ENCODE measurements at regions not wholly inside any gene's neighbourhood (a gene's known extent, or its start where the extent isn't known, plus 50 kb on each side); places are given as distances from the start of the nearest gene placed in this dataset.
"Not testable (repeated sequence)": the region's sequence is repeated elsewhere in the genome, so short reads cannot be mapped to it uniquely, and the experiment has no call there.

- no peak for DNase-seq
Measured at GRCh38 chr2:4053769-4054493, 350.6 kb downstream of the DCDC2C start.

GRCh38 chr2:4066217-4066616, 362.8 kb downstream of the DCDC2C start:
- no peak for DNase-seq

- no peak for DNase-seq
Measured at GRCh38 chr2:4073026-4073569, 369.7 kb downstream of the DCDC2C start.

- DNase-seq, result no peak
Measured at GRCh38 chr2:4077017-4077416, 373.6 kb downstream of the DCDC2C start.

GRCh38 chr2:4085186-4085585, 381.8 kb downstream of the DCDC2C start:
- no peak for DNase-seq

GRCh38 chr2:4090668-4091630, 387.6 kb downstream of the DCDC2C start:
- no peak for DNase-seq

- DNase-seq, result no peak
Measured at GRCh38 chr2:4091869-4092268, 388.5 kb downstream of the DCDC2C start.

GRCh38 chr2:4094743-4095142, 391.4 kb downstream of the DCDC2C start:
- DNase-seq, result no peak

- no peak for DNase-seq
Measured at GRCh38 chr2:4096978-4097766, 393.8 kb downstream of the DCDC2C start.

GRCh38 chr2:4098137-4098536, 394.8 kb downstream of the DCDC2C start:
- DNase-seq, result no peak

GRCh38 chr2:4101936-4102335, 398.6 kb downstream of the DCDC2C start:
- no peak for DNase-seq

- DNase-seq, result no peak
Measured at GRCh38 chr2:4107179-4107578, 403.8 kb downstream of the DCDC2C start.

GRCh38 chr2:4110273-4110672, 406.9 kb downstream of the DCDC2C start:
- DNase-seq, result no peak

- DNase-seq, result not testable (repeated sequence)
Measured at GRCh38 chr2:4115435-4115834, 412.1 kb downstream of the DCDC2C start.

GRCh38 chr2:4122726-4123125, 419.4 kb downstream of the DCDC2C start:
- no peak for DNase-seq

GRCh38 chr2:4130651-4131050, 427.3 kb downstream of the DCDC2C start:
- no peak for DNase-seq

GRCh38 chr2:4134551-4135550, 431.5 kb downstream of the DCDC2C start:
- DNase-seq, result no peak

GRCh38 chr2:4135765-4136164, 432.4 kb downstream of the DCDC2C start:
- DNase-seq, result no peak

GRCh38 chr2:4139316-4139715, 435.9 kb downstream of the DCDC2C start:
- no peak for DNase-seq

- DNase-seq, result no peak
Measured at GRCh38 chr2:4139731-4140130, 436.4 kb downstream of the DCDC2C start.

- DNase-seq, result no peak
Measured at GRCh38 chr2:4140281-4140970, 437.1 kb downstream of the DCDC2C start.

All from NCI-H526 (cell line).